Neuronal stem cell (in vitro differentiated cells): ENCODE measurements at regions not wholly inside any gene's neighbourhood (a gene's known extent, or its start where the extent isn't known, plus 50 kb on each side); places are given as distances from the start of the nearest gene placed in this dataset.
"Not testable (repeated sequence)": the region's sequence is repeated elsewhere in the genome, so short reads cannot be mapped to it uniquely, and the experiment has no call there.

Experiments
- DNase-seq: peaks from one replicate; pipeline ENCODE4 v3.0.0-alpha.2; 2013; ENCODE audit warnings: low spot score
- H2AFZ ChIP-seq: one replicate; pipeline ENCODE4 v1.6.1; 2013; ENCODE audit warnings: mild to moderate bottlenecking, low read length, inconsistent platforms
- H2AK5ac ChIP-seq: 2 replicates; pipeline ENCODE4 v1.6.1; 2013; ENCODE audit warnings: low read depth, mild to moderate bottlenecking, inconsistent platforms, low read length, moderate library complexity, mixed read lengths
- H2BK120ac ChIP-seq: 2 replicates; pipeline ENCODE4 v1.6.1; 2013; ENCODE audit warnings: low read depth, mild to moderate bottlenecking, inconsistent platforms, low read length, moderate library complexity, mixed read lengths
- H2BK12ac ChIP-seq: one replicate; pipeline ENCODE4 v1.6.1; 2013; ENCODE audit warnings: low read length, inconsistent platforms
- H2BK15ac ChIP-seq: 2 replicates; pipeline ENCODE4 v1.6.1; 2013; ENCODE audit warnings: mild to moderate bottlenecking, low read length, inconsistent platforms, mixed read lengths
- H2BK5ac ChIP-seq: one replicate; pipeline ENCODE4 v1.6.1; 2013; ENCODE audit warnings: inconsistent platforms, mild to moderate bottlenecking, low read length, moderate library complexity
- H3K14ac ChIP-seq: one replicate; pipeline ENCODE4 v1.6.1; 2013; ENCODE audit warnings: low read length, inconsistent platforms
- H3K18ac ChIP-seq: 2 replicates; pipeline ENCODE4 v1.6.1; 2013; ENCODE audit warnings: low read length, inconsistent platforms
- H3K23ac ChIP-seq: 2 replicates; pipeline ENCODE4 v1.6.1; 2013; ENCODE audit warnings: low read depth, mild to moderate bottlenecking, mixed read lengths, low read length, inconsistent platforms; ENCODE audit not compliant: poor library complexity
- H3K27ac ChIP-seq: replicated peaks from 3 replicates; pipeline ENCODE4 v1.5.1; 2013; ENCODE audit warnings: low read length, inconsistent platforms
- H3K27me3 ChIP-seq, 3 experiments: 2 replicates each; pipeline ENCODE4 v1.6.1; 2013; ENCODE audit warnings: low read length in 3 of 3, mild to moderate bottlenecking in 2 of 3, inconsistent platforms in 1 of 3, low read depth in 1 of 3, mixed read lengths in 1 of 3, moderate library complexity in 1 of 3; ENCODE audit not compliant: control insufficient read depth in 3 of 3, insufficient read depth in 3 of 3
- H3K36me3 ChIP-seq, 2 donors: replicated peaks in 1 of 2; 2 replicates each; pipeline ENCODE4 v1.6.1; 2013; ENCODE audit warnings: low read length in 2 of 2; ENCODE audit not compliant: control insufficient read depth in 2 of 2, insufficient read depth in 2 of 2
- H3K4ac ChIP-seq: 2 replicates; pipeline ENCODE4 v1.6.1; 2013; ENCODE audit warnings: inconsistent platforms, mild to moderate bottlenecking, low read length, moderate library complexity
- H3K4me1 ChIP-seq, 2 donors: 1 replicate in 1 of 2; 2 replicates in 1 of 2; pipeline ENCODE4 v1.6.1; 2013; ENCODE audit warnings: low read length in 2 of 2, low read depth in 1 of 2; ENCODE audit not compliant: control insufficient read depth in 2 of 2, insufficient read depth in 1 of 2
- H3K4me2 ChIP-seq: one replicate; pipeline ENCODE4 v1.6.1; 2013; ENCODE audit warnings: mild to moderate bottlenecking, low read length, inconsistent platforms; ENCODE audit not compliant: insufficient read depth, poor library complexity, severe bottlenecking
- H3K4me3 ChIP-seq, 2 donors: 2 replicates each; pipeline ENCODE4 v1.5.1; 2013; ENCODE audit warnings: low read length in 2 of 2, mild to moderate bottlenecking in 2 of 2, inconsistent platforms in 1 of 2, moderate library complexity in 1 of 2
- H3K79me1 ChIP-seq: one replicate; pipeline ENCODE4 v1.6.1; 2013; ENCODE audit warnings: low read depth, mild to moderate bottlenecking, inconsistent platforms, low read length, moderate library complexity
- H3K9ac ChIP-seq: one replicate; pipeline ENCODE4 v1.6.1; 2013; ENCODE audit warnings: mild to moderate bottlenecking, low read depth, low read length, inconsistent platforms; ENCODE audit not compliant: poor library complexity
- H3K9me3 ChIP-seq, 2 donors: replicated peaks in 1 of 2; 2 replicates each; pipeline versions ENCODE3 to v1.6.1; 2013; ENCODE audit warnings: low read length in 2 of 2, mild to moderate bottlenecking in 2 of 2, inconsistent platforms in 1 of 2, low read depth in 1 of 2, mixed read lengths in 1 of 2, moderate library complexity in 1 of 2; ENCODE audit not compliant: control insufficient read depth in 2 of 2, insufficient read depth in 1 of 2
- H4K8ac ChIP-seq: one replicate; pipeline ENCODE4 v1.6.1; 2013; ENCODE audit warnings: low read depth, mild to moderate bottlenecking, inconsistent platforms, low read length, moderate library complexity
- H4K91ac ChIP-seq: one replicate; pipeline ENCODE4 v1.6.1; 2013; ENCODE audit warnings: low read length, low read depth, mild to moderate bottlenecking, inconsistent platforms; ENCODE audit not compliant: poor library complexity
- WGBS, 2 donors: extraction: QIAGEN DNeasy Blood & Tissue Kit; methylation state at CpG; one replicate each; pipeline ENCODE4 v1.1.7; 2013; ENCODE audit warnings: missing lambda C conversion rate in 2 of 2, mixed read lengths in 1 of 2; ENCODE audit not compliant: insufficient read length in 2 of 2, insufficient replicate concordance in 1 of 2; ENCODE audit errors: extremely low coverage in 2 of 2; 5-methylcytosine and 5-hydroxymethylcytosine counted together

DNA sequence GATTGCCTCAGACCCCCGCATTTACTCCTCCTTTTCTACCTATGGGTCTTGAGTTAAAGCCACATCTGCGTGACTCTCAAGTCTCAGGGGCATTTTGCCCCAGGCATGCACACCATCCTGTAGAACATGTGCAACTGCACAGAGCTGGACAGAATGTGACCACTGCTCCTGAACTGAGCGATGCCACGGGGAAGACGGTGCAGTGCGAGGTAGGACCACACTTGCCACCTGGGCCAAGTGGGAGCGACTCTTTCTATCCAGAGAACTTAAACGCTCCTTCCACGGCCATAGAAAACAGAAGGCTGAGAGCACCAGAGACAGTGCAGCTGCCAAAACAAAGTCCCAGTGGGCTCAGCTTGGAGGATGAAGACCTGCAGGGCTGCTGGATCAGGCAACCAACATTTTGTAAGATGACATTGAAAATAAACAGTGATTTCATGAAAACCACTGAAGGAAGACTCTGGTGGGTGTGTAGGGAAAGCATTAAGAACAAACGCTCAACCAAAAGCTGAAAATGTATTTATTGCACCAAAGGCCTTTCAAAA, 149.0 kb upstream of the HDAC4 start:
- Histone ChIP-seq H2BK12ac (no peak overlapping the region), H2AFZ (no peak overlapping the region), H3K4ac (no peak overlapping the region), H3K9ac (no peak overlapping the region), H2BK5ac (no peak overlapping the region), H3K27ac (no peak overlapping the region), H3K36me3 (no peaks in the 10 kb centered on the region), H3K9me3 (no peaks in the 10 kb centered on the region), H3K14ac (no peak overlapping the region), H2BK15ac (no peak overlapping the region), H3K79me1 (no peaks in the 10 kb centered on the region), H4K91ac (no peak overlapping the region), H2BK120ac (no peak overlapping the region), H3K4me3 (no peak overlapping the region), H3K23ac (no peak overlapping the region), H3K27me3 (peaks cover 0 to 9% (median 0%) of the 10 kb centered on the region in 3 experiments), H3K4me2 (no peak overlapping the region), H2AK5ac (no peak overlapping the region), H4K8ac (no peak overlapping the region), H3K18ac (peak overlapping the region; percentile 15), H3K4me1 (peaks cover 0 to 1% of the 10 kb centered on the region in 2 donors)
- no peak for DNase-seq
- no CpG with 5 or more reads among the region's 10 CpGs for WGBS, 2 donors

DNA sequence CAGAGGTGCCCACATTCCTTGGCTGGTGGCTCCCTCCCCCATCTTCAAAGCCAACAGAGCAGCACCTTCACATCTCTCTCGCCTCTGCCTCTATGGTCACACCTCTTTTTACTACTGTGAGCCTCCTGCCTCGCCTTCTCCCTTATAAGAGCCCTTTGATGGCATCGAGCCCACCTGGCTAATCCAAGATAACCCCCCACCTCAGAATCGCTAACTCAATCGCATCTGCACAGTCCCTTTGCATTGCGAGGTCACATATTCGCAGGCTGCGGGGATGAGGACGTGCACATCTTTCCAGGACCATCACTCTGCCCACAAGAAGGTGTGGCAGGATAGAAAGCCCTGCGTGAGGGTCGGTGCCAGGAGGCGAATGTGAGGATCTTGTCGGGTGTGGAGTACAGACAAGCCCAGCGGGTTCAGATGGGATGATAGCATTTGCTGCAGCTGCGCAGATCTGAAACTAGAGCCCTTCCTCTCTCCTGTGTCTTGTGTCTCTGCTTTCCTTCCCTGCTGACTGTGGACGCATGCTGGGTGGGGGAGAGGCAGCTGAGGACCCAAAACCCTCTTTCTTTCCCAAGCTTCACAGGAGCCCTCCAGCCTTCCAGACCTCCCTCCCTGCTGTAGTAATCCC, 148.3 kb upstream of the HDAC4 start:
- H3K27me3 ChIP-seq = peaks cover 0 to 2% (median 0%) of the 10 kb centered on the region in 3 experiments
- H4K91ac ChIP-seq = no peak overlapping the region
- no peak overlapping the region for H3K4me2 ChIP-seq
- peak overlapping the region; percentile 30 for H3K9ac ChIP-seq
- H2BK120ac ChIP-seq = no peak overlapping the region
- H3K23ac ChIP-seq = no peak overlapping the region
- no peaks in the 10 kb centered on the region for H3K79me1 ChIP-seq
- no peak overlapping the region for H2AFZ ChIP-seq
- H2AK5ac ChIP-seq = peak overlapping the region; percentile 27
- H4K8ac ChIP-seq = no peak overlapping the region
- H3K27ac ChIP-seq = no peak overlapping the region
- H3K14ac ChIP-seq = no peak overlapping the region
- H2BK5ac ChIP-seq = no peak overlapping the region
- H3K36me3 ChIP-seq = no peaks in the 10 kb centered on the region
- no peak overlapping the region for H3K4me3 ChIP-seq
- peak overlapping the region; percentile 30 for H2BK15ac ChIP-seq
- H3K4ac ChIP-seq = no peak overlapping the region
- no peak for DNase-seq
- H3K4me1 ChIP-seq = peaks cover 0 to 1% of the 10 kb centered on the region in 2 donors
- no CpG with 5 or more reads among the region's 16 CpGs for WGBS, 2 donors
- peak overlapping the region; percentile 32 for H3K18ac ChIP-seq
- no peak overlapping the region for H2BK12ac ChIP-seq
- no peaks in the 10 kb centered on the region for H3K9me3 ChIP-seq

GRCh38 chr2:239548451-239548871, 147.6 kb upstream of the HDAC4 start:
- Histone ChIP-seq H3K23ac (no peak overlapping the region), H3K9ac (no peak overlapping the region), H3K4me3 (no peak overlapping the region), H3K27ac (no peak overlapping the region), H2BK15ac (no peak overlapping the region), H2AK5ac (no peak overlapping the region), H3K4ac (no peak overlapping the region), H4K91ac (no peak overlapping the region), H3K36me3 (no peaks in the 10 kb centered on the region), H2BK12ac (no peak overlapping the region), H2AFZ (no peak overlapping the region), H3K14ac (no peak overlapping the region), H3K79me1 (no peaks in the 10 kb centered on the region), H4K8ac (no peak overlapping the region), H3K27me3 (no peaks in the 10 kb centered on the region), H2BK120ac (no peak overlapping the region), H2BK5ac (no peak overlapping the region), H3K18ac (no peak overlapping the region), H3K4me2 (no peak overlapping the region), H3K4me1 (peaks cover 0 to 1% of the 10 kb centered on the region in 2 donors), H3K9me3 (no peaks in the 10 kb centered on the region)
- no CpG with 5 or more reads among the region's 12 CpGs for WGBS, 2 donors
- DNase-seq = no peak

GRCh38 chr2:239547140-239547539, 146.3 kb upstream of the HDAC4 start:
- not testable (repeated sequence) for H2BK5ac ChIP-seq, H4K8ac ChIP-seq, H3K4ac ChIP-seq, H3K27ac ChIP-seq, H2AFZ ChIP-seq, DNase-seq, H2BK120ac ChIP-seq, H3K4me1 ChIP-seq, H3K18ac ChIP-seq, H3K27me3 ChIP-seq, H2AK5ac ChIP-seq, H2BK15ac ChIP-seq, H3K4me3 ChIP-seq, H3K79me1 ChIP-seq, H4K91ac ChIP-seq, H3K9ac ChIP-seq, H3K9me3 ChIP-seq, H3K23ac ChIP-seq, H2BK12ac ChIP-seq, H3K14ac ChIP-seq, H3K4me2 ChIP-seq, H3K36me3 ChIP-seq
- WGBS, 2 donors = no CpG with 5 or more reads among the region's 3 CpGs
